Left ventricle myocardium superior (tissue), 1 donor: ENCODE measurements at regions not wholly inside any gene's neighbourhood (a gene's known extent, or its start where the extent isn't known, plus 50 kb on each side); places are given as distances from the start of the nearest gene placed in this dataset.

Experiments used
- ATAC-seq: fragments of 200-7000 bp; cut with Tn5 transposase; one replicate; pipeline ENCODE4 v1.9.1; 2020; ENCODE audit warnings: mild to moderate bottlenecking, moderate library complexity
- DNase-seq: peaks from one replicate; pipeline ENCODE4 v3.0.0-alpha.2; 2020
- intact Hi-C: fragments of 100-400 bp; cut with micrococcal nuclease; formaldehyde crosslinking; loops from one replicate; pipeline ENCODE4 v1.11.0; 2022
- donor health status: DM: no; HTN: yes; CAD: no; lungs with severe emphysema.

DNA sequence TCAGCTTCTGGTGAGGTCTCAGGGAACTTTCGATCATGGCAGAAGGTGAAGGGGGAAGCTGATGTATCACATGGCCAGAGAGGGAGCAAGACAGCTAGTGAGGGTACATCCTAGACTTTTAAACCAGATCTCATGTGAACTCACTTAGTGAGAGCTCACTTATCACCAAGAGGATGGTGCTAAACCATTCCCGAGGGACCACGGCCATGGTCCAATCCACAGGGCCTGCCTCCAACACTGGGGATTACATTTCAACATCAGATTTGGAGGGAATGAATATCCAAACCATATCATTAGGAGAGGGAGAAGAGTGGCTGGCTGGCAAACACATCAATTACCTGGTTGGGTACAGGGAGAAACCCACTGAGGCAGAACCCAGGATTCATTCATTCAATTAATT, 75.7 kb upstream of the HAAO start:
- ATAC-seq = no peak
- intact Hi-C loops = loop anchor here (10.0 kb wide), 1 partner anchor 47 kb away; no protein-coding TSS in a partner anchor
- no peak for DNase-seq

DNA sequence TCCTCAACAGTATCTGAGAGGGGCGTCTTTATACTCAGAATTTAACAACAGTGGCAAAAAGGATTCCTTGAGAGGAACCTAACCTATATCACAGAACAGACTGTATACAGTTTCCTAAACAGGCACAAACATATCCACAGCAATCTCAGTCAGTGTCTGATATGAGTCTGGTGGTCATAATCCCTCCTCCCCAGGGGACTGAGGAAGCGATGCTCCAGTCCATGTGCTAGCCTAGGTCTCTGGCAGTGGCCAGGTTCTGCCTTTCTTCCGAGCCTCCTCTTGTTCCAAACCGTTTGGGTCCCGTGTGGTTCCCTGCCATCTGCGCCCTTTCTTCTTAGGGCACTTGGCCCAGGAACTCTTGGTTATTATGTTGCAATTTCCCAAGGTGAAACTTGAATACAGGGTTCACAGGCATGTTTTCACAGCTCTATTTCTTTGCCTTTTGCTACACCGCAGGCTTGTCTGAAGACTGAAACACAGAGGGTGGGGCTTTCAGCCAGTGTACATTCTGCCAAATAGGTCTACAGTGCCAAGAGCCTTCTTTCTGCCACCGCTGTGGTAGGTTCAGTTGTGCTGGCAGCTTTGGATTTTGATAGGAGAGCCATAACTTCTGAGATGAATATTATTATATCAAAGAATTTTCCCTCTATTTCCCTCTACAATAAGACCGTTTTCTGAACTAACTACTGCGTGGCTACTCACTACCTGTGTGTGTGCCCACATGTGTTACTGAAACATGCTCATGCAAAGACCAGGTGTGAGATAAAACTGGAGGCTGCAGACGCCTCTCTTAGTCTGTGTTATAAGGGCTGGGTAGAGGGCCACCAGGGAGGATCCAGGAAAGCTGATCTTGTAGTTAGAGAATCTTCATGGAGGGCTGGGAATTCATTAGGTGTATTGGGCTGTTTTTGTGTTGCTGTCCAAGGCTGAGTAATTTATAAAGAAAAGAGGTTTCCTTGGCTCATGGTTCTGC, 75.0 kb upstream of the HAAO start:
- DNase-seq (no peak), ATAC-seq (peak; percentile 30)
- intact Hi-C loops = loop anchor here (10.0 kb wide), 1 partner anchor 47 kb away; no protein-coding TSS in a partner anchor

DNA sequence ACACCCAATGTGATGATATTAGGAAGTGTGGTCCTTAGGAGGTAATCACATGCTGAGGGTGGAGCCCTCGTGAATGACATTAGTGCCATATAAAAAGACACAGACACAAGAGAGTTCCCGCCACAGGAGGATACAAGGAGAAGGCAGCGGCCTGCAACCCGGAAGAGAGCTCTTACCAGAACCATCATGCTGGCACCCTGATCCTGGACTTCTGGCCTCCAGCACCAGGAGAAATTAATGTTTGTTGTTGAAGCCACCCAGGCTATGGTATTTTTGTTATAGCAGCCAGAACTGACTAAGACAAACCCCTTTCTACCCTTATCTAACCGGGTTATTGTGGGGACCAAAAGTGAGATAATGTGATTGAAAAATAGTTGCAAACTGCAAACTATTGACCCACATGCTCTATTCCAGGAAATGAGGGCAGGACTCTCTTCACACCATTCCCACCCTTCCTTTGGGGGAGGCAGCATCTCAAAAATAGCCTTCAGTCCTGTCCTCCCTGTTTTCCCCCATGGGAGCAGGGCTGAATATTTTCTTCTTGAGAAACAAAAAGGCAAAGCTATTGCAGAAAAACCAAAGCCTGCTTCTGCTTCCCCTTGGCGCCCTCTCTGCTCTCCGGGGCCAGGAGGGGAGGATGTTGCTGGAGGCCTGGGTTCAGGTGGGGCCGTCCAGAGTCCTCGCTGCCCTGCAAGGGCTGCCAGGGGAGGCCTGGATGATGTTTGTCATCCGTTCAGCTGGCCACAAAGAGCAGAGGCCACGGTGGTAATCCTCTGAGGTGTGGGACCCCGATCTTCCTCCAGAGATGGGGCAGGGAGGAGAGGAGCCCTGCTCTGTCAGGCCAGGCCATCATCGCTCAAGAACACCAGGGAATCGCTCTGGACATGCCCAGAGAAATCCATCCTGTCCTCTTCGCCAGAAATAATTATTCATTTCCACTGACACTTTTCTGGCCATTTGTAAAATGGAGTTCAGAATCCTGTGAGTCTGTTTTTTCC, 73.8 kb upstream of the HAAO start:
- intact Hi-C loops = loop anchor here (10.0 kb wide), 1 partner anchor 49 kb away; no protein-coding TSS in a partner anchor
- DNase-seq = peak; percentile 73

DNA sequence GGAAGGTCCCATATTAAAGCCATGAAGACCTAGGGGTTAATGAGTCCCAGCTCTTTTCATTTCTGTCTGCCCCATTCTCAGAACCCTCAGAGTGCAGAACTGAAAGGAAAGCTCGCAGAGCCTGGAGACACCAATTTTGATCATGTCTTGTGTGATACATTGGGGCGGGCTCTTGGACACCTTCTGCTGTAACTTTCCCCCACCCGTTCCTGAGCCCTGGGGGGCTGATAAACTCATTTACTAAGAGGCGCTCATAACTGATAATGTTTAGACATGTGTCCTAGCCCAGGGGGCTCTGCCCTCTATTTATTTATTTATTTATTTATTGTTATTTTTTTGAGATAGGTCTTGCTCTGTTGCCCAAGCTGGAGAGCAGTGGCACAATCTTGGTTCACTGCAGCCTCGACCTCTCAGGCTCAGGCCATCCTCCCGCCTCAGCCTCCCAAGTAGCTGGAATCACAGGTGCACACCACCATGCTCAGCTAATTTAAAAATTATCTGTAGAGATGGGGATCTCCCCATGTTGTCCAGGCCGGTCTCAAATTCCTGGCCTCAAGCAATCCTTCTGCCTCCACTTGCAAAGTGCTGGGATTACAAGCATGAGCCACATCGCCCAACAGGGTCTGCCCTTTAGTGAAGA, 72.4 kb upstream of the HAAO start:
- DNase-seq (no peak), ATAC-seq (no peak)
- intact Hi-C loops = loop anchor here (10.0 kb wide), 1 partner anchor 50 kb away; no protein-coding TSS in a partner anchor

More for the DNA sequence above, 73.8 kb upstream of the HAAO start:
- ATAC-seq = peak; percentile 87

DNA sequence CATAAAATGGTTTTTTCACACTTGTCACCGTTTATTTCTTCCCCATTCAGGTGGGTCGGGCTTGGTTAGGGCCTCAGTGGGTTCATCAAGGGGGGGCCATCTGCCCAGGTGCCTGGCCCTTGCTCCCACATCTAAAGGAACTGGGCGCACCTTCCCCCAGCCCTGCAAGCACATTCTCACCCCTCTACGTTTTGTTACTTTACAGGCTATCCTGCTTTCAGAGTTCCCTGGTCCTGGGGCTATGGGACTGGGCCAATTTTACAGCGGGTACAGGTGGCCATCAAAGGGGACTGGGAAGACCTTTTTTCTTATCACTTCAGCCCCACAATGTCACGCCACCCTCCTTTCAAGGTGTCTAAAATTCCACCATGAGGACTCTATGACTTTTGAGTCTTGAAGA, 71.8 kb upstream of the HAAO start:
- no peak for ATAC-seq
- intact Hi-C loops = loop anchor here (10.0 kb wide), 1 partner anchor 51 kb away; no protein-coding TSS in a partner anchor
- DNase-seq = no peak

DNA sequence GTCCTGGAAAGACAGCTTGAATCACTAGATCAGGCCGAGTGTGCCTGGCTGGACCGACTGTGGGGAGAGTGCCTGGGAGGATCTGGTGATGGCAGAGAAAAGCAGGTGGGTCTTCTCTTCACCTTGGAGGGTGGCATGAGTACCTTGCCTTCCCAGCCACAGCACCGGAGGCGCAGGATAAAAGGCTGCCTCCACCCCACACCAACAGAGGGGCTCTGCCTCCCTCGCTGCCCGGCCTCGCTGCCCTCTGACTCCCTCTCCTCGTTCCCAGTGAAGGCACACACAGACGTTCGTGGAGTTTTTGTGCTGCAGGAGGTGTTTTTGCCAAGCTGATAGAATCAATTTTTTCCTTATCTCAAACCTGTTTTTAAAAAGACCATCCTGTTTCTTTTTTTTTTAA, 71.4 kb upstream of the HAAO start:
- DNase-seq = no peak
- no peak for ATAC-seq
- intact Hi-C loops = loop anchor here (10.0 kb wide), 1 partner anchor 51 kb away; no protein-coding TSS in a partner anchor

DNA sequence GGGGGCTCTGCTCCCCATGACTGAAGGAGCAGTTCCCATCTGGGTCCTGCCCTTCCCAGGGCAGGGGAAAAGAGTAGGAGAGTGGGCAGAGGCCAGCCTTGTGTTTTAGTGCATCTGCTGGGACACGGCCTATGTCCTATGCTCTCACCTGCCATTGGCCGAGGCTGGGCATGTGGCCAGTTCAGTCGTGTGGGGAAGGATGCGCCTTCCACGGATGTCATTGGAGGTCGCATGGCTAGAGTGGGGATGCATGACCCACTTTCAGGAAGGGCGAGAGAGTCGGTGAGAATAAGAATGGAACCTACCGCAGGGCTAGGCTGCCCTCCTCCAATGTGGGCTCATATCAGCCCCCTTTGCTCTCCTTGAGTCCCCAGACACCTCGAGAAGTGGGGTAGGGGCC, 70.9 kb upstream of the HAAO start:
- no peak for ATAC-seq
- intact Hi-C loops = loop anchor here (10.0 kb wide), 1 partner anchor 51 kb away; no protein-coding TSS in a partner anchor
- DNase-seq = no peak

DNA sequence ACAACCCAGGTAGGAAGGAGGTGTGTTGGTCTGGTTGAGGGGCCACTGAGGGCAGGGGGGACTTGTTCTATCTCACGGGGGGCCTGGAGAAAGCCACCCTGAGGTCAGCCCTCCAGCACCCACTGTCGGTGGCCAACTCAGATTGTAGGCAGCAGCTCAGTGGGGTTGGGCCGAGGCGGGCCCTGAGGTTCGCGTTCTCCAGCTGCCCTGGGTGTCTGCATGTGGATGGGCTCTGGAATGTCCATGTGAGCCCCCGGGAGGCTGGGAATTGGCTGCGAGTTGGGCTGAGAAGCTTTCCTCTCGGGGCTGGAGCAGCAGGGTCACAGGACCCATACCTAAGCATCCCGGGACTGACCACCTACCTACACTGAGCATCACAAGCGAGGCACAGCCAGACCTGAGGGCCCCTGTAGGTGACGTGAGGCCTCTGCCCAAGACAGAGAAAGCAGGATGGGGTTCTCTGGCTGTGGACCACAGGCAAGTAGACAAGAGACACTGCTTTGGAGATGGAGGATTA, 70.3 kb upstream of the HAAO start:
- intact Hi-C loops = loop anchor here (10.0 kb wide), 1 partner anchor 52 kb away; no protein-coding TSS in a partner anchor
- DNase-seq (no peak), ATAC-seq (no peak)

DNA sequence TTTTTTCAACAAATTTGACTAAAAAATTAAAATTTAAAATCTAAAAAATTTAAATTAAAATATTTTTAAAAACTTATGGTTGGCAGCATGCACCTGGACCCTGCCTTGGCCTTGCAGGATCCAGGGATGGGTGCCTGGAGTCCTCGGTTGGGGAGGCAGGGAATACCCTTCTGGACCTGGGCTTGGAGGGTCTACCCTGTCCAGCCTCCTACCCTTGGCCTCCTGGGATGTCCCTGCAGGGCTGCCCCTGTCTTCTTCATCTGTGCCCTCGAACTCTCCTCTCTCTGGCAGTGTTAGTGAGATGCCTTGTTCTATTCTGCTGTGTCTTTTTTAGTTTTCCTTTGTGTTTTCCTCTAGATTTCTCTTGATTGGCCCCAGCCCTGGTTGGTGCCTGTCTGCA, 68.9 kb upstream of the HAAO start:
- ATAC-seq (no peak), DNase-seq (no peak)
- intact Hi-C loops = loop anchor here (10.0 kb wide), 1 partner anchor 53 kb away; no protein-coding TSS in a partner anchor

DNA sequence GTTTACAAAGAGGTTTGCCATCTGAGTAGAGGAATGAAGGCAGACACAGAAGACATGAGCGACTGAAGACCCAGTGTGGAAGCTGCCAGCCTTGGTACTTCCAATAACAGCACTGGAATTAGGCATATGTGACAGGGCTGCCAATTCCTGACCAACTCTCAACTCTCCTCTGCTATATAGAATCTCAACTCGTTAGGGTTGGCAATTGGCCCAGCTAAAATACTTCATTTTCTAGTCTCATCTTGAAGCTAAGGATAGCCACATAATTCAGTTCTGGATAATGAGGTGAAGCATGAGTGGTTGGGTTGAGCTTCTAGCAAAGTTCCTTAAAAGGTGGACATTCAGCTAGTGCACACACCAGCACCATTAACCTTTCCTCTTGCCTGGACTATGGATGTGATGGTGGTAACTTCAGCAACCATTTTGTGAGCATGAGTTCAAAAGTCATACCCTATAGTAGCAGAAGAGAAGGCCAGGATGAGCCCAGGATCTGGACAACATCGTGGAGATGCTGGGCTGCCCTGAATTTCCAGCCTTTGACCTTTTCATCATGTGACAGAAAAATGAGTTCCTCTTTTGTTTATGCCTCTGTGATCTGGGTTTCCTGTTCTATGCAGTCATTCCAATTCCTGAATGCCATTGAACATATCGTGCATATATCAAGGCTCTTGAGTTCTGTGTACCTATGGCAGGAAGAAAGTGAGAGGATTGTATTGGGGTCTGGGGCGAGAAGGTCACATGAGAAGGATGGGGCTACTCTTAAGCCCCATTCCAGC, 68.1 kb upstream of the HAAO start:
- ATAC-seq (no peak), DNase-seq (no peak)
- intact Hi-C loops = loop anchor here (10.0 kb wide), 1 partner anchor 54 kb away; no protein-coding TSS in a partner anchor

DNA sequence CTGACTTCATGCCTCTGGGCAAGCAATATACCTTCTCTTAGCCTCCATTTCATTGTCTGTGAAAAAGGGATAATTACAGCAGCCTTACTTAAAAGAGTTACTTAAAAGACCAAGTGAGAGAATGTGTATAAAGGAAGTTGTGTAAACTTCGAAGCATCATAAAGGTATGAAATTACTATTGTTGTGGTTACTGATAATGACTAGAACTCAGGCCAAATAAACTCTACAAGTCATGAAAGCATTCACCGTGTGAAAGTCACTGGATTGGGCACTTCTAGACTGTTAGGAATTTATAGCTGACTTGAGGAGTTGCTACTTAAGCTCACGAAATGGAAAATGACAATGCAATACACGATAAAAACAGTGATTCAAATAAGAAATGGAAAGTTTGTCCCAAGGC, 67.4 kb upstream of the HAAO start:
- no peak for DNase-seq
- no peak for ATAC-seq
- intact Hi-C loops = loop anchor here (10.0 kb wide), 2 partner anchors 55 to 365 kb away; partner anchors contain the start of gene ZFP36L2

DNA sequence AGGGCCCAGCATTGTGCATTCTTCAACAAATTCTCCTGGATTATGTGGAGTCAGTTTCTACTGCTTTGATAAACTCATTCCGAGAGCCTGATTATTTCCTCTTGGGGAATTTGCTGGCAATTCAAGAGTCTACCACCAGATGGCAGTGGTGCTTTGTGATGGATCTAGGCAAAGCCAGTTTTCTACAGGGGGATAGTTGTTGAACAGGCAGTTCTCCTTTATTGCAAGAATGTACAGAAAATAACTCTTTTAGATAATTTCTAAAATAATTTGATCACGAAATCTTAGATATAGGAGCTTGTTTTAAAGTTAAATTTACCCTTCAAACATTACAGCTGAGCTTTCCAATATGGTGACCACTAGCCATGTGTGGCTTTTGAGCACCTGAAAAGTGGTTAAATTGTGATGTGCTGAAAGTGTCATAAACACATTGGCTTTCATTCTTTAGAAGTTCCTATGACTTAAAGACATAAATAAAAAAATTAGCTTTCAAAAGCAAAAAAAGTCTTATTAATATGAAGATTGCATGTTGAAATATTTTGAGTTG, 66.7 kb upstream of the HAAO start:
- DNase-seq = no peak
- no peak for ATAC-seq
- intact Hi-C loops = loop anchor here (10.0 kb wide), 1 partner anchor 366 kb away; the partner anchor contains the start of gene ZFP36L2

DNA sequence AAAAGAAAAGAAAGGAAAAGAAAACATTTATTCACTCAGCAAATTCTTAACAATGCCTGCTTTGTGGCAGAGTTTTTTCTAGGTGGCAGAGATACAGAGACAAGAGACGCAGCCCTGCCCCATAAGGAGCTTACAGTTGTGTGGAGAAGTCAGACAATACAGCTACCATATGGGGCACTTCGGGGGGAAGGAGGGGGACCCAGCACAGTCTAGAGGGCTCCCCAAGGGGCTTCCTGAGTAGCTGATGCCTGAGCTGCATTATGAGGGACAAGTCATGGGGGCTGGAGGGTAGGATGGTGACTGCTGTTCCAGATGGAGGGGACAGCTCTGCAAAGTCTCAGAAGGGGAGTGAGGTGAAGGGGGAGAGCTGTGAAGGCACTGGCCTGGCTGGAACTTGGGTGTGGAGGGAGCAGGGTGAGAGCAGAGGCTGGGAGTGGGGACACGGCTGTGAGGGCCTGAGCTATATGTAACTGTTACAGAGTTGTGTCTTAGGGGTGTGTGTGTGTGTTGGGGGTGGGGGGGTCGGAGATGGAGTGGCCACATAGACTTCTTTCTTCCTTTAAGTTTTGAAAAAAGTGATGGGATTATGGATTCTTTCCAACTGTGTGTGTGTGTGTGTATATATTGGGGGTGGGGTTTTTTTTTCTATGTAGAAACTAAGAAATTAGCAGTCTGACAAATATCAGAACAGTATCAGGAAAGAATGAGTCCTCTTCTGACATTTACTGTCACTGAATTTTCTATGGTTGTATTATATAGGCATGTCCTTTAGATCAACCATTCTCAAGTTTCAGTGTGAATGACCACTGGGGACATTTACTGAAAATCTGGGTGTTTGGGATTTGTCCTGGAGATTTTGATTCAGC, 66.0 kb upstream of the HAAO start:
- no peak for ATAC-seq
- intact Hi-C loops = loop anchor here (10.0 kb wide), 1 partner anchor 366 kb away; the partner anchor contains the start of gene ZFP36L2

DNA sequence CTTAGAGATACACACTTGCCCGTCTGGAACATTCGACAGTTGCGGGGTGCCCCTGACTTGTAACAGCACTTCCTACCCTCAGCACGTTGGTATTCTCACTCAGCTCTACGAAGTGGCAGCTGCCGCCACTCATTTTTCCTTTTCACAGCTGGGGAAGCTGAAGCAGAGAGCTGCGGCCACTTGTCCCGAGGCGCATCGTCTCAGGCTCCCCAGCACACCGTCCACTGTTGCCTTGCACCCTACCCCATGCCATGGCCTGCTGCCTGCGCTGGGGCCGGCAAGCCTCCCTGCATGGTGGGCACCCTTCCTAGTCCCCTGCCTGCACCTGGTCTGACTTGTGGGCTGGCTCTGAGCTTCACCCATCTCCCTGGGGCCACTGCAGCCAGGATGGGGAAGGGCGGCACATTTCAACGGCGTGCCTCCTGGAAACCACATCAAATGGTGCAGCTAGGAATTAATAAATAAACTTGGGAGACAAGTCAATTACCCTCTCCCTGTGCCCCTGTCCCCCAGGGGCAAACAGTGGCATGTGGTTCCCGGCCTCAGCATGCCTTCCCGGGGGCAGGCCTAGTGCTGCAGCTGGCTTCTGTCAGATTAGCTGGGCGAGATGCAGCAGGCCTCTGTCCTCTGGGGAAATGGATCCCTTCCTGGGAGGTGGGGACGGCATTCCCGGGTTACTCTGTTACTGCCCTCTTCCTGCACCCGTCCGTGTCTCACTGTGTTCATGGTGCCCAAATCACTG, 64.7 kb upstream of the HAAO start:
- ATAC-seq = no peak
- intact Hi-C loops = loop anchor here (10.0 kb wide), 1 partner anchor 368 kb away; the partner anchor contains the start of gene ZFP36L2

More for the DNA sequence above, 66.0 kb upstream of the HAAO start:
- no peak for DNase-seq

DNA sequence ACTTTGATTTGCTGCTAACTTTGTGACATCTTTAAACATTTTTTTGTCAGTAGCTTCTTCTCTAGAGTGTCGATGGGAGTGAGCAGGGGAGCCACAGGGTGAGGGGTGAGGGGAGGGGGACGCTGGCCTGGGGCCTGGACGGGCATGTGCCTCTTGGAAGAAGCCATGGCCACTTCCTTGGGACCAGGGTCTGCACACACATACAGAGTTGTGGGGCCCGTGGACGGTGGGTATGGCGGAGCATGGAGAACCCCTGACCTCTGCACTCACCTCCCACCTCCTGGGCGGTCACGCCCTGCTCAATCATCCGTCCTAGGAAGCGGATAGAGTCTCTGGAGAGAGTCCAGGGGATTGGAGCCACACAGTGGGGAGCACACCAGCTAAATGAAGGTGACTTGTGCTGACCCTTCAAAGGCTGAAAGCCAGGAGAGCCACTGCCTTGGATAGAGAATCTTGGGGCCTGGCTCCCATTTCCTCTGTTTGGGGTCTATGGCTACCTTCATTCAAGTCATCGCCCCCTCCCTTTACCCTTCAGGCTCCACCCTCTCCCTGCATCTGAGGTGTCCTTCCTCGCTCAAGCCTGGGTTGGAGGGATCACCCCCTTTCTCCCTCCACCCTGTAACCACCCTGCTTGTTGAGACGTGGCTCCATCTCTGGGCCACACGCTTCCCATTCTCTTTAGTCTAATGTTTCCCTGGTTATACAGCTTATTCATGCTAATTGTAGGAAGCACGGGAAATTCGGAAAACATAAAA, 63.9 kb upstream of the HAAO start:
- intact Hi-C loops = loop anchor here (10.0 kb wide), 1 partner anchor 369 kb away; the partner anchor contains the start of gene ZFP36L2
- DNase-seq = no peak
- ATAC-seq = no peak

More for the DNA sequence above, 64.7 kb upstream of the HAAO start:
- DNase-seq = no peak
